GM12892 (cell line): ENCODE measurements at regions not wholly inside any gene's neighbourhood (a gene's known extent, or its start where the extent isn't known, plus 50 kb on each side); places are given as distances from the start of the nearest gene placed in this dataset.

ENCODE experiments used
- POLR2A ChIP-seq: IDR thresholded peaks from 2 replicates; pipeline ENCODE4 v1.6.1; 2011; ENCODE audit warnings: low read depth, low read length, control low read depth
- POLR2AphosphoS5 ChIP-seq: IDR thresholded peaks from 2 replicates; pipeline ENCODE4 v1.6.1; 2011; ENCODE audit warnings: low read depth, low read length, control low read depth
- TAF1 ChIP-seq: IDR thresholded peaks from 2 replicates; pipeline ENCODE4 v1.6.1; 2011; ENCODE audit warnings: low read depth, mild to moderate bottlenecking, control low read depth, low read length, borderline replicate concordance

DNA sequence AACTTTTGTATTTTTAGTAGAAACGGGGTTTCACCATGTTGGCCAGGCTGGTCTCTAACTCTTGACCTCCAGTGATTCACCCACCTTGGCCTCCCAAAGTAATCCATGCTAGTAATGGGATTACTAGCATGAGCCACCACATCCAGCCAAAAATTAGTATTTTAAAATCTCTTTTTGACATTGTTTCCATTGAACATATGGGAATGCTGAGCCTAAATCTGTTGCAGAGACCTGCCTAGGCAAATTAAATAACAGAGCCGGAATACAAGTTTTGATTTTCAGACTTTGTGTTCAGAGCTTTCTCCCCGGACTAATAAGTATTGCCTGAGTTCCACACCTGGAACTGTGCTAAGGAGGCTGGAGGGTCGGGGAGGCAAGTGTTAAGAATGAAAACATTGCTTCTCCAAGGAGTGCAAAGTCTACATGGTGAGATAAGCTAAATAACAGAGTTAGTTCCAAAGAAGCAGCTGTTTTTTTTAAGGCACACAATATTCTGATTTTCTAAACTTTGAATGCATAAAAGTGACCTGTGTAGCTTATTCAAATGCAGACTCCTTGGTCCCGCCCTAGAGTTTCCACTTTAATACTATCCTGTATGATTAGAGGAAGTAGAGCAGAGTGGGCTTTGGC lies 150.6 kb upstream of the CELF4 start:
- no peak for TF ChIP-seq POLR2A
- TF ChIP-seq TAF1: no peak
- no peak for TF ChIP-seq POLR2AphosphoS5
